ENCODE measurements at regions not wholly inside any gene's neighbourhood (a gene's known extent, or its start where the extent isn't known, plus 50 kb on each side); places are given as distances from the start of the nearest gene placed in this dataset.

GRCh38 chr16:5205361-5206040 lies 107.9 kb upstream of the EEF2KMT start:
- TF ChIP-seq POLR2AphosphoS5 (IDR thresholded peaks at IDR 0.05): no peak
- TF ChIP-seq CTCF (IDR thresholded peaks at IDR 0.05): no peak
- no peak for TF ChIP-seq POLR2A (IDR thresholded peaks at IDR 0.05)
